ENCODE measurements at regions not wholly inside any gene's neighbourhood (a gene's known extent, or its start where the extent isn't known, plus 50 kb on each side); places are given as distances from the start of the nearest gene placed in this dataset.

GRCh38 chr11:116311206-116311605, 461.6 kb downstream of the BUD13 start:
- Histone ChIP-seq H3K4me1 (ENCODE audit: control insufficient read depth in 4 of 4, insufficient read depth in 4 of 4, low read length in 3 of 4) (peaks cover 0 to 10% (median 2%) of the 10 kb centered on the region in 4 donors), H3K27me3 (ENCODE audit: control insufficient read depth in 4 of 4, insufficient read depth in 4 of 4, low read length in 3 of 4) (no peaks in the 10 kb centered on the region), H3K36me3 (ENCODE audit: control insufficient read depth in 4 of 4, insufficient read depth in 3 of 4, low read depth in 1 of 4, low read length in 3 of 4) (no peaks in the 10 kb centered on the region), H3K4me3 (ENCODE audit: low read depth in 1 of 3, low read length in 3 of 3) (no peak overlapping the region), H3K9me3 (ENCODE audit: control insufficient read depth in 4 of 4, low read length in 3 of 4) (no peaks in the 10 kb centered on the region), H3K9ac (ENCODE audit: low read depth in 1 of 2, low read length in 2 of 2) (no peak overlapping the region), H3K27ac (ENCODE audit: low read depth in 1 of 2, low read length in 2 of 2) (no peak overlapping the region)
- DNase-seq (ENCODE audit: low spot score), result no peak
- WGBS, result 93% methylated on average over 3 of the region's 3 CpGs
- TF ChIP-seq, protein P1, sequence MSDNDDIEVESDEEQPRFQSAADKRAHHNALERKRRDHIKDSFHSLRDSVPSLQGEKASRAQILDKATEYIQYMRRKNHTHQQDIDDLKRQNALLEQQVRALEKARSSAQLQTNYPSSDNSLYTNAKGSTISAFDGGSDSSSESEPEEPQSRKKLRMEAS (IDR thresholded peaks at IDR 0.05), result no peak
- TF ChIP-seq, protein P2, sequence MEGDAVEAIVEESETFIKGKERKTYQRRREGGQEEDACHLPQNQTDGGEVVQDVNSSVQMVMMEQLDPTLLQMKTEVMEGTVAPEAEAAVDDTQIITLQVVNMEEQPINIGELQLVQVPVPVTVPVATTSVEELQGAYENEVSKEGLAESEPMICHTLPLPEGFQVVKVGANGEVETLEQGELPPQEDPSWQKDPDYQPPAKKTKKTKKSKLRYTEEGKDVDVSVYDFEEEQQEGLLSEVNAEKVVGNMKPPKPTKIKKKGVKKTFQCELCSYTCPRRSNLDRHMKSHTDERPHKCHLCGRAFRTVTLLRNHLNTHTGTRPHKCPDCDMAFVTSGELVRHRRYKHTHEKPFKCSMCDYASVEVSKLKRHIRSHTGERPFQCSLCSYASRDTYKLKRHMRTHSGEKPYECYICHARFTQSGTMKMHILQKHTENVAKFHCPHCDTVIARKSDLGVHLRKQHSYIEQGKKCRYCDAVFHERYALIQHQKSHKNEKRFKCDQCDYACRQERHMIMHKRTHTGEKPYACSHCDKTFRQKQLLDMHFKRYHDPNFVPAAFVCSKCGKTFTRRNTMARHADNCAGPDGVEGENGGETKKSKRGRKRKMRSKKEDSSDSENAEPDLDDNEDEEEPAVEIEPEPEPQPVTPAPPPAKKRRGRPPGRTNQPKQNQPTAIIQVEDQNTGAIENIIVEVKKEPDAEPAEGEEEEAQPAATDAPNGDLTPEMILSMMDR (IDR thresholded peaks at IDR 0.05; ENCODE audit: low read depth, low read length, missing input control), result no peak
- TF ChIP-seq GABPA (IDR thresholded peaks at IDR 0.05 in 1 of 2, conservative IDR thresholded peaks at IDR 0.05 in 1 of 2), result no peak
- no peak for TF ChIP-seq HNF4A (conservative IDR thresholded peaks at IDR 0.05)
- TF ChIP-seq, protein P3, sequence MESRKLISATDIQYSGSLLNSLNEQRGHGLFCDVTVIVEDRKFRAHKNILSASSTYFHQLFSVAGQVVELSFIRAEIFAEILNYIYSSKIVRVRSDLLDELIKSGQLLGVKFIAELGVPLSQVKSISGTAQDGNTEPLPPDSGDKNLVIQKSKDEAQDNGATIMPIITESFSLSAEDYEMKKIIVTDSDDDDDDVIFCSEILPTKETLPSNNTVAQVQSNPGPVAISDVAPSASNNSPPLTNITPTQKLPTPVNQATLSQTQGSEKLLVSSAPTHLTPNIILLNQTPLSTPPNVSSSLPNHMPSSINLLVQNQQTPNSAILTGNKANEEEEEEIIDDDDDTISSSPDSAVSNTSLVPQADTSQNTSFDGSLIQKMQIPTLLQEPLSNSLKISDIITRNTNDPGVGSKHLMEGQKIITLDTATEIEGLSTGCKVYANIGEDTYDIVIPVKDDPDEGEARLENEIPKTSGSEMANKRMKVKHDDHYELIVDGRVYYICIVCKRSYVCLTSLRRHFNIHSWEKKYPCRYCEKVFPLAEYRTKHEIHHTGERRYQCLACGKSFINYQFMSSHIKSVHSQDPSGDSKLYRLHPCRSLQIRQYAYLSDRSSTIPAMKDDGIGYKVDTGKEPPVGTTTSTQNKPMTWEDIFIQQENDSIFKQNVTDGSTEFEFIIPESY (IDR thresholded peaks at IDR 0.05), result no peak
- no peak for TF ChIP-seq NR2F2 (IDR thresholded peaks at IDR 0.05)
- TF ChIP-seq FOXA2 (IDR thresholded peaks at IDR 0.05), result no peak
- TF ChIP-seq HNF4G (IDR thresholded peaks at IDR 0.05), result no peak

GRCh38 chr11:116310698-116311097, 462.1 kb downstream of the BUD13 start:
- no peak overlapping the region for H3K9ac ChIP-seq (ENCODE audit: low read depth in 1 of 2, low read length in 2 of 2)
- 87% methylated on average over 6 of the region's 6 CpGs for WGBS
- H3K27ac ChIP-seq (ENCODE audit: low read depth in 1 of 2, low read length in 2 of 2), result no peak overlapping the region
- H3K4me1 ChIP-seq (ENCODE audit: control insufficient read depth in 4 of 4, insufficient read depth in 4 of 4, low read length in 3 of 4), result peaks cover 0 to 10% (median 2%) of the 10 kb centered on the region in 4 donors
- no peaks in the 10 kb centered on the region for H3K36me3 ChIP-seq (ENCODE audit: control insufficient read depth in 4 of 4, insufficient read depth in 3 of 4, low read depth in 1 of 4, low read length in 3 of 4)
- no peak overlapping the region for H3K4me3 ChIP-seq (ENCODE audit: low read depth in 1 of 3, low read length in 3 of 3)
- DNase-seq (ENCODE audit: low spot score), result no peak
- no peak for TF ChIP-seq RAD21 (IDR thresholded peaks at IDR 0.05)
- no peak for TF ChIP-seq HNF4A (conservative IDR thresholded peaks at IDR 0.05)
- TF ChIP-seq TAF1 (conservative IDR thresholded peaks at IDR 0.05), result no peak
- TF ChIP-seq, protein P2 (IDR thresholded peaks at IDR 0.05; ENCODE audit: low read depth, low read length, missing input control), result no peak
- no peak for TF ChIP-seq FOXA2 (IDR thresholded peaks at IDR 0.05)
- no peak for TF ChIP-seq SP1 (IDR thresholded peaks at IDR 0.05)
- no peak for TF ChIP-seq RXRA (IDR thresholded peaks at IDR 0.05)
- no peak for TF ChIP-seq HNF4G (IDR thresholded peaks at IDR 0.05)
- no peak for TF ChIP-seq EGR1 (IDR thresholded peaks at IDR 0.05; ENCODE audit: low read depth in 2 of 2)
- no peak for TF ChIP-seq REST (IDR thresholded peaks at IDR 0.05)
- no peak for TF ChIP-seq JUND (IDR thresholded peaks at IDR 0.05)
- TF ChIP-seq NR2F2 (IDR thresholded peaks at IDR 0.05), result no peak
- TF ChIP-seq GABPA (IDR thresholded peaks at IDR 0.05 in 1 of 2, conservative IDR thresholded peaks at IDR 0.05 in 1 of 2), result no peak
- no peak for TF ChIP-seq FOXA1 (IDR thresholded peaks at IDR 0.05)
- TF ChIP-seq, protein P3 (IDR thresholded peaks at IDR 0.05), result no peak
- TF ChIP-seq, protein P1 (IDR thresholded peaks at IDR 0.05), result no peak
- no peaks in the 10 kb centered on the region for H3K27me3 ChIP-seq (ENCODE audit: control insufficient read depth in 4 of 4, insufficient read depth in 4 of 4, low read length in 3 of 4)
- H3K9me3 ChIP-seq (ENCODE audit: control insufficient read depth in 4 of 4, low read length in 3 of 4), result no peaks in the 10 kb centered on the region
